Naive thymus-derived CD8-positive, alpha-beta T cell (primary cell): ENCODE measurements at regions not wholly inside any gene's neighbourhood (a gene's known extent, or its start where the extent isn't known, plus 50 kb on each side); places are given as distances from the start of the nearest gene placed in this dataset.

ENCODE experiments used
- ATAC-seq, 2 donors: fragments of 150-1000 bp; cut with Tn5 transposase in 1 of 2; sonication (Bioruptor Pico), chemical (Tn5 transposase) in 1 of 2; 1 replicate in 1 of 2; 2 replicates in 1 of 2; pipeline ENCODE4 v1.10.0; 2021; ENCODE audit warnings: mild to moderate bottlenecking in 2 of 2, moderate library complexity in 2 of 2
- POLR2A ChIA-PET: fragments of 350-600 bp; sonication (Branson Sonifier 250); formaldehyde crosslinking; loops from one replicate; lab custom pipeline; 2021; ENCODE audit warnings: antibody characterized with exemption; lab: Charles Lee
- DNase-seq, 10 donors: peaks; one replicate each; pipeline versions ENCODE4 v3.0.0 to v3.0.0-alpha.2; 2020 to 2022
- H3K27ac Mint-ChIP-seq, 10 donors: one replicate each; pipeline ENCODE4 v1.8.0; 2020 to 2022; ENCODE audit warnings: mild to moderate bottlenecking in 10 of 10, mixed read lengths in 10 of 10, moderate library complexity in 4 of 10, inconsistent platforms in 1 of 10
- H3K27me3 Mint-ChIP-seq, 5 donors: one replicate each; pipeline ENCODE4 v1.8.0; 2021 to 2022; ENCODE audit warnings: mixed read lengths in 5 of 5
- H3K36me3 Mint-ChIP-seq, 3 donors: one replicate each; pipeline ENCODE4 v1.8.0; 2020 to 2022; ENCODE audit warnings: mixed read lengths in 3 of 3, mild to moderate bottlenecking in 2 of 3, inconsistent platforms in 1 of 3
- H3K4me1 Mint-ChIP-seq, 4 donors: one replicate each; pipeline ENCODE4 v1.8.0; 2021 to 2022; ENCODE audit warnings: mixed read lengths in 4 of 4
- H3K4me3 Mint-ChIP-seq, 10 donors: one replicate each; pipeline ENCODE4 v1.8.0; 2020 to 2022; ENCODE audit warnings: mild to moderate bottlenecking in 10 of 10, mixed read lengths in 10 of 10, moderate library complexity in 6 of 10, inconsistent platforms in 1 of 10
- H3K9me3 Mint-ChIP-seq, 9 donors: one replicate each; pipeline ENCODE4 v1.8.0; 2020 to 2022; ENCODE audit warnings: mixed read lengths in 9 of 9, mild to moderate bottlenecking in 3 of 9, inconsistent platforms in 1 of 9, moderate library complexity in 1 of 9

DNA sequence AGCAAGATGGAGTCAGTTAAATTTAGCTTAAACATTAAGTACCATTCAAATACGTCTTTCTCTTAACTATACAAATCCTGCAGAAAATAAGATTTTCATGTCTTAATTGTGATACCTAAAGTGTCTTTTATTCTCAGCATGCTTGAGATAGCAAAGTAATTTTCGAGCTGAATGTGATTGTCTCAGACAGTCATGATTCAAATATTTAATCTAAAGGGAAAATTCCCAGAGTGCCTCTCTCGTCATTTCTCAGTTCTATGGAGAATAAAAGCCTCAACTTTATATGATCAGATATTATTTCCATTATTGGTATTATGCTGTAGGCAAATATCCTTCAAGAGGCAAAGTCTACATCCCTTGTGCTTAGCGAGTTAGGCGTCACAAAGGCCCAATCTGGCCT is 589.9 kb downstream of the TAFA4 start:
- Mint-ChIP-seq H3K36me3 (peaks cover 0 to 2% (median 0%) of the 10 kb centered on the region in 3 donors), H3K27me3 (no peaks in the 10 kb centered on the region), H3K27ac (no peak overlapping the region), H3K9me3 (peaks cover 0 to 6% (median 0%) of the 10 kb centered on the region in 9 donors), H3K4me3 (no peak overlapping the region), H3K4me1 (peaks cover 0 to 1% (median 0%) of the 10 kb centered on the region in 4 donors)
- DNase-seq, result no peak
- POLR2A ChIA-PET, result no interaction called here
- ATAC-seq, result no peak

DNA sequence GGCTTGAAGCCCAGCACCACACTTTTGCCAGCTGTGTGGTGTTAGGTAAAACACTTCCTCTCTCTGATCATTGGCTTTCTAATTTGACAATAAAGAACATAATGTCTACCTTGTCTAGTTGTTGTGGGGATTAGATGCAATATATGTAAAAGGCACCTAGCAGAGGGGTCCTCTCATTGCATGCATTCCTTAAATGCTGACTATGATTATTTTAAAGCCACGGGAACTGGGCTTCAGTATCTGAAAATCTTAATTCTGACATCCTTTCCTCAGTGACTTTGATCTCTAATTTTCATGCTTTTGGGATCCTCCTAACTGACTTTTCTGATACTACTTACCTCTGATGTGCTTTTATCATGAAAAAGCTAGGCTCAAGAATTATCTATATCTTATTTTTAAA is 596.3 kb downstream of the TAFA4 start:
- H3K27me3 Mint-ChIP-seq, result no peaks in the 10 kb centered on the region
- H3K4me3 Mint-ChIP-seq, result no peak overlapping the region
- H3K27ac Mint-ChIP-seq, result no peak overlapping the region
- ATAC-seq (no peak), DNase-seq (no peak)
- peaks cover 0 to 3% (median 0%) of the 10 kb centered on the region in 3 donors for H3K36me3 Mint-ChIP-seq
- peaks cover 0 to 6% (median 0%) of the 10 kb centered on the region in 9 donors for H3K9me3 Mint-ChIP-seq
- H3K4me1 Mint-ChIP-seq, result peaks cover 0 to 1% (median 0%) of the 10 kb centered on the region in 4 donors
- POLR2A ChIA-PET, result no interaction called here

DNA sequence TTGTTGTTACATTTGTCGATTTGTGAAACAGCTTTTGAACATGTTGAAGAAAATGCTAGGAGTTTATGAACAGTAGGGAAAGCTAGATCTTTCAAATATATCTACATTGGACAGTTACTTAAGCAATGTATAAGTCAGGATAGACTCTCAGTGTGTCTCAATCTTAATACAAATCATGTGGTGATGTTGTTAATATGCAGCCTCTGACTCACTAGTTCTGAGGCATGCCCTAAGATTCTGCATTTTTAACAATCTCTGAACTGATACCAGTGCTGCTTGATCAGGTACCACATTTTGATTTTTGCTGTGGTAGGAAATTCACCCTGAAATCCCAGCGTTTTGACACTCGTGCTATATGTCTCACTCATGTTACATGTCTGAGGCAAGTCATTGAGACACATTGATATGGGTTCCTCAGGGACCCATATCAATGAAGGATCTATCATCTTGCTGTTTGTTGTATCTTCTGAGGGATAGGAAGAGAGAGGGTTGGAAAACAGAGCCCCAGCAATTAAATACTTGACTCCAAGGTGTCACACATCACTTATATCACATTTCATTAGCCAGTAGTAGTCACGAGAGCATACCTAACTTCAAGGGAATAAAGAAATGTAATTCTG is 597.9 kb downstream of the TAFA4 start:
- Mint-ChIP-seq H3K36me3 (peaks cover 0 to 6% (median 1%) of the 10 kb centered on the region in 3 donors), H3K27ac (no peak overlapping the region), H3K27me3 (no peaks in the 10 kb centered on the region), H3K4me3 (no peak overlapping the region), H3K4me1 (no peaks in the 10 kb centered on the region), H3K9me3 (peaks cover 0 to 10% (median under 1%) of the 10 kb centered on the region in 9 donors)
- ATAC-seq (no peak), DNase-seq (no peak)
- POLR2A ChIA-PET, result no interaction called here

DNA sequence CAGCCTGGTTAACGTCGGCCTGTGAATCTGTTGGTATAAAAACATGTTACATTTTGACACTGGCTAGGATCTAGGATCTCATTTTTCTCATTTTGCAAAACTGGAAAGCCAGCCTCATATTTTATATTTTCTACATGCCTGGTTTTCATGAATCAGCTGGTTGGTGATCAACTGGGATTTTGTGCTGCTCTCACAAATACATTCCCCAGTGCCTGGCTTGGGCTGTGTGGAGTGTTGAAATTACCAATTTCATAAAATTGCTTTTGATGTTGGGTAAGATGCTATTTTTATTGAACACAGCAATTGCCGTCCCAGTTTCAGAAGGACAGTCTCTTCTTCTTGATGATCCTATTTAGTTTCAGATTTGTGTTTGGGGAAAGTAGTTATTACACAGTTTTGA is 604.3 kb downstream of the TAFA4 start:
- no peak for DNase-seq
- POLR2A ChIA-PET, result no interaction called here
- Mint-ChIP-seq H3K36me3 (peaks cover 0 to 9% (median 5%) of the 10 kb centered on the region in 3 donors), H3K9me3 (peaks cover 0 to 18% (median 3%) of the 10 kb centered on the region in 9 donors), H3K4me3 (no peak overlapping the region), H3K4me1 (no peaks in the 10 kb centered on the region), H3K27ac (no peak overlapping the region), H3K27me3 (no peaks in the 10 kb centered on the region)
- ATAC-seq, result no peak

DNA sequence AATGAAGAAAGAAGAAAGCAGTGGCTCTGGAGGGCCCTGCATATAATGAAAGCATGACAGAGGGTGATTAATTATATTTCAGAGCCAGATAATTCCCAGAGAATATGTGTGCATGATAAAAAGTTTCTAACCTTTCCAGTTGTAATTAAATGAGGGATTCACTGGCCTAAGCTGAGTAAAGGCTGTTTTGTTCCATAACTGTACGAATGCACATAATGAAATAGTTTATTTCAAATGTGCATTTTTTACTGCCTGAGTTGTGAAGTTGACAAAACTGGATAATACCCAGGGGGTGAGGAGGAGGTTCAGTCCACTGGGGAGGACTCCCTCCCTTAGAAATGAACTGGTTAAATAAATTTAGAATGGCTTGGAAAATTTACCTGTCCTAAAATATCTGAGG is 616.4 kb downstream of the TAFA4 start:
- Mint-ChIP-seq H3K9me3 (peaks cover 0 to 17% (median 12%) of the 10 kb centered on the region in 9 donors), H3K4me1 (no peaks in the 10 kb centered on the region), H3K27me3 (no peaks in the 10 kb centered on the region), H3K27ac (no peak overlapping the region), H3K4me3 (no peak overlapping the region), H3K36me3 (peaks cover 0 to 13% (median 11%) of the 10 kb centered on the region in 3 donors)
- no peak for DNase-seq
- ATAC-seq, result no peak
- POLR2A ChIA-PET, result no interaction called here

DNA sequence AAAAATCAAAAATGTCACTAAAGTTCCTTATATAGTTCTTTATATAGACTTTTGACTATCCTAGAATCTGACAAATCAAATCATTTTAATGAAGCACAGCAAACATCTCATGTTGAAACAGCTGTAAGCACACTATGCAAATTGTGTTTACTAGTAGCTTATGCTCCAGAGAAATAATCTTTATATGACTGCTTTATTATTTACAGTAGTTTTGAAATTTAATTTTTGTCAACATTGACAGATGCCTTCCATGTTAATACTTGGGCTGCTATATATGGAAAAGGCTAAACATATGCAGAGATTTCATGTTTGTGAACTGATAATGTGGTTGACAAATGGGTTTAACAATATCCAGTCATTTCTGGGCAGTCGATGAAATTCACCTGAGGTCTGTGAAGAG is 616.8 kb downstream of the TAFA4 start:
- H3K9me3 Mint-ChIP-seq, result peaks cover 0 to 18% (median 12%) of the 10 kb centered on the region in 9 donors
- POLR2A ChIA-PET, result no interaction called here
- no peak overlapping the region for H3K4me3 Mint-ChIP-seq
- no peak for DNase-seq
- H3K27me3 Mint-ChIP-seq, result no peaks in the 10 kb centered on the region
- peaks cover 0 to 16% (median 11%) of the 10 kb centered on the region in 3 donors for H3K36me3 Mint-ChIP-seq
- no peaks in the 10 kb centered on the region for H3K4me1 Mint-ChIP-seq
- ATAC-seq, result no peak
- H3K27ac Mint-ChIP-seq, result no peak overlapping the region

DNA sequence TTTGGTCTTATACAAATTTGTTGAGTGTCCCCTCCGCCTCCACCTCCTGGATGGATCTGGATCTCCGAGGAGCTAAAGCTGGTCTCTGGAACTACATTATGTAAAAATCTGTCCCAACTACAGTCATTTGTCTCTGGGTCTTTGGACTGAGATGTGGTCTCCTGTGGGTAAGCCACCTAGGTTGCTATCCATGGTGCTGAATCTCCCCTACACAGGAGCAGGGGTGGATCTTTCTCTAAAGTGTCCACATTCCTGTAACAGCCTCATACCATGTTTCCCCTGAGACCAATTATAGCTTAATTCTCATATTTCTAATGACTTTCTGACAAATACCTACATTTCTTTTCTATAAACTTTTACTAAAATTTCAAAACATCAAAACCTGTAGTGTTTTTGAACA is 625.8 kb downstream of the TAFA4 start:
- H3K27me3 Mint-ChIP-seq, result peaks cover 0 to 2% (median 0%) of the 10 kb centered on the region in 5 donors
- ATAC-seq (no peak), DNase-seq (peak in 5 of 10 donors; percentile 4 to 37 (median 6))
- no peak overlapping the region for H3K4me3 Mint-ChIP-seq
- H3K27ac Mint-ChIP-seq, result peak overlapping the region in 1 of 10 donors; percentile 24
- H3K9me3 Mint-ChIP-seq, result peaks cover 0 to 9% (median under 1%) of the 10 kb centered on the region in 9 donors
- no peaks in the 10 kb centered on the region for H3K4me1 Mint-ChIP-seq
- H3K36me3 Mint-ChIP-seq, result peaks cover 0 to 9% (median 9%) of the 10 kb centered on the region in 3 donors
- POLR2A ChIA-PET, result no interaction called here

DNA sequence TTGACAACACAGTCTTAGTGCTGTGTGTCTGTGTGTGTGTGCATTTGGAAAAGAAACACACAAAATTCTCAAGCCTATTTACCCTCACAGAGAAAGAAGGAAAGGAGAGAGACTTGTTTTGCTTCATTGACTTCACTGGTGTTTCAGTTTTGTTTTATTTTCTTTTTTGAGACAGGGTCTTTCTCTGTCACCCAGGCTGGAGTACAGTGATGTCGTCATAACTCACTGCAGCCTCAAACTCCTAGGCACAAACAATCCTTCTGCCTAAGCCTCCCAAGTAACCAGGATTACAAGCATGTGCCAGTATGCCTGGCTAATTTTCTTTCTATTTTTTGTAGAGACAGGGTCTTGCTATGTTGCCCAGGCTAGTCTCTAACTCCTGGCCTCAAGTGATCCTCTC is 636.9 kb downstream of the TAFA4 start:
- no peak overlapping the region for H3K4me3 Mint-ChIP-seq
- ATAC-seq, result no peak
- peaks cover 0 to 18% (median 5%) of the 10 kb centered on the region in 9 donors for H3K9me3 Mint-ChIP-seq
- DNase-seq, result no peak
- H3K27ac Mint-ChIP-seq, result no peak overlapping the region
- peaks cover 3 to 17% (median 7%) of the 10 kb centered on the region in 3 donors for H3K36me3 Mint-ChIP-seq
- POLR2A ChIA-PET, result no interaction called here
- H3K27me3 Mint-ChIP-seq, result peaks cover 0 to 9% (median 0%) of the 10 kb centered on the region in 5 donors
- peaks cover 0 to 2% (median 0%) of the 10 kb centered on the region in 4 donors for H3K4me1 Mint-ChIP-seq

DNA sequence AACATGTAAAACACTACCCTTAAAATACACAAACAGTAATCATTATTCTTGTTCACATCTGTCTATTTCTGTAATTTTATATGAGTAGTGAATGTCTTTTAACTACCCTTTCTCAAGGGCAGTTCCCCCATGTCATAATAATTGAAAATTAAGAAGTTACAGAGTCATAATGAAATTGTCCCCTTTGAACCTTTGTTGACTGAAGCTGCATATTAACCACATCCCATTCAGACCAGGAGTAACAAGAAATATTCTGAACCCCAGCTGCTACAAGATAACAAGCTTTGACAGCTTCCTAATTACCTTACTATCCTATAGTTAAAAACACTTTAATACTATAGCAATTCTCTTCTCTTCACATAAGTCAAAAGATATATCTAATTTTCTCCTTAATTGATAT is 635.9 kb upstream of the SUCLG2 start:
- H3K9me3 Mint-ChIP-seq, result no peaks in the 10 kb centered on the region
- no peak for DNase-seq
- POLR2A ChIA-PET, result no interaction called here
- H3K27me3 Mint-ChIP-seq, result no peaks in the 10 kb centered on the region
- H3K27ac Mint-ChIP-seq, result no peak overlapping the region
- H3K4me1 Mint-ChIP-seq, result no peaks in the 10 kb centered on the region
- H3K36me3 Mint-ChIP-seq, result peaks cover 3 to 4% (median 3%) of the 10 kb centered on the region in 3 donors
- H3K4me3 Mint-ChIP-seq, result no peak overlapping the region
- ATAC-seq, result no peak

DNA sequence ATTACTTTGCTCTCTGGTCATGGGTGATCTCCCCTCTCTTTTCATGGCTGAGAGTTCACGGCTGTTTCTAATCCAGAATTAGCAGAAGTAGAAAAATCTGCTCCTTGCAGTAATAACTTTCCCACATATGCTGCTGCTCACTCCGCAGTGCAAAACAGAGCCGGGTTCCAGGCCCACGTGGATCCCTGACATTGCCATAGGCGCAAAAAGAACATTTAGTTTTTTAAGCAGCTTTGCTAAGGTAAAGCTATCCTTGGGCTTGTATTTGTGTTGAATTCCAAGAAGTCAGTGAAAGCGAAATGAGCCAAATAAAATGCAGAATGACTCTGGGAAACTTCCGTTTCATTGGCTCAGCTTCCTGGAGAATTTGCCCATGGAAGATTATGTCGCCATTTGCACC is 633.7 kb upstream of the SUCLG2 start:
- no peaks in the 10 kb centered on the region for H3K27me3 Mint-ChIP-seq
- POLR2A ChIA-PET, result no interaction called here
- DNase-seq (no peak), ATAC-seq (no peak)
- peaks cover 0 to 3% (median 0%) of the 10 kb centered on the region in 3 donors for H3K36me3 Mint-ChIP-seq
- H3K27ac Mint-ChIP-seq, result no peak overlapping the region
- no peak overlapping the region for H3K4me3 Mint-ChIP-seq
- H3K9me3 Mint-ChIP-seq, result no peaks in the 10 kb centered on the region
- H3K4me1 Mint-ChIP-seq, result no peaks in the 10 kb centered on the region

DNA sequence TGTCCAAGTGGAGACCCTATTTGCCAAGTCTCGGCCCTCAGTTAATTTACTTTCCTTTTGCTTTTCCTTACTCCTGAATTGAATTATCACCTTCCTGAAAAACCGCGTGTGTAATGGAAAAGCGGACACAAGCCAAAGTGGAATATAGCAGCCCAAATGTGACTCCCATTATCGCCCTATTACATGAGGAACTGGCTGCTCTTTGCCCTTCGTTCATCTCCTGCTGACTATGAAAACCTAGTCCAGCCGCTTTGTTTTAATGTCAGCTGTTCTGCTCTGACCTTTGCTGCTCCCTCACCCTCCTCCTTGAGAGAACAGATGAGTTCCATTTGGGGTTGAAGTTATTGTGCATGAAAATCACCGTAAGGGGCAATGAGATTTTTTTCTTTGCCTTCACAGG is 632.7 kb upstream of the SUCLG2 start:
- Mint-ChIP-seq H3K4me3 (no peak overlapping the region), H3K27ac (no peak overlapping the region), H3K36me3 (peaks cover 0 to 3% (median 3%) of the 10 kb centered on the region in 3 donors), H3K27me3 (peaks cover 0 to 5% (median 0%) of the 10 kb centered on the region in 5 donors), H3K9me3 (peaks cover 0 to 4% (median 0%) of the 10 kb centered on the region in 9 donors), H3K4me1 (no peaks in the 10 kb centered on the region)
- ATAC-seq, result no peak
- POLR2A ChIA-PET, result no interaction called here
- no peak for DNase-seq

DNA sequence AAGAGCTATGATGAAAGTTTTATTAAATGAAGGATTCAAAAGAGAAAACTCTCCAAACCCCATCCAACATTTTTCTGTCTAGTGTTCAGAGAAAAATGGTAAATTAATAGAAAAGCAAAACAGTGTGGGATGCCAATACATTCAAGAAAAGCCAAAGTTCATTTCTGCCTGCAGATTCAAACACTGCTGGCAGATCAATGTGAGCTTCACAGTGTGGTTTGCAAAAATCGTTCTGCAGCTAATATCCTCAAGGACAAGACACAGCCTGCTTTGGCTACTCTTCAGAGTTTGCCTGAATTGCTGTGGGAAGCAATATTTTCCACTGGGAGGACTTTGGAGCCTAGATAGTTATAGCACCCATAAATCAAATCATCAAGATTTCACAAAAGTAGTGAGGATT is 619.9 kb upstream of the SUCLG2 start:
- peaks cover 0 to 3% (median 0%) of the 10 kb centered on the region in 3 donors for H3K36me3 Mint-ChIP-seq
- POLR2A ChIA-PET, result no interaction called here
- no peaks in the 10 kb centered on the region for H3K27me3 Mint-ChIP-seq
- ATAC-seq, result no peak
- H3K9me3 Mint-ChIP-seq, result no peaks in the 10 kb centered on the region
- no peak overlapping the region for H3K4me3 Mint-ChIP-seq
- no peak for DNase-seq
- H3K27ac Mint-ChIP-seq, result no peak overlapping the region
- H3K4me1 Mint-ChIP-seq, result no peaks in the 10 kb centered on the region

DNA sequence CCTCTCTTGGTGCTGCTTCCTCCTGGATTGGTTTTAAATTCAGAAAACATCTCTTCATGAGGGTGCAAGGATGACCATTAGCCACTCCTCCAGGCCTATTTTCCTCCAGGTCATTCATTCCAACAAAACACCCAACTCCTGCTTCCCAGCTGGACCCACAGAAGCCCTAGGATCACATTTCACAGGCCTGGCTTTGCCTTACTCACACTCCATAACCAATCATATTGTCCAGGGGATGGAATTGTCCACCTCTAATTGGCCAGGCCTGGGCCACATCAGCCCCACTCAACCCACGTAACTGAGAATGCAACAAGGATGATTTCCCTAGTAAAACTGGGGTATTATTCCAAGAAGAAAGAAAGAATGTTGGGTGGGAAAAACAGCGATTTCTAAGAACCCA is 616.7 kb upstream of the SUCLG2 start:
- no peak overlapping the region for H3K27ac Mint-ChIP-seq
- DNase-seq (no peak), ATAC-seq (no peak)
- H3K9me3 Mint-ChIP-seq, result no peaks in the 10 kb centered on the region
- H3K4me3 Mint-ChIP-seq, result no peak overlapping the region
- H3K36me3 Mint-ChIP-seq, result peaks cover 0 to 3% (median 0%) of the 10 kb centered on the region in 3 donors
- H3K4me1 Mint-ChIP-seq, result no peaks in the 10 kb centered on the region
- POLR2A ChIA-PET, result no interaction called here
- no peaks in the 10 kb centered on the region for H3K27me3 Mint-ChIP-seq
